SK-N-SH (cell line): ENCODE measurements at regions not wholly inside any gene's neighbourhood (a gene's known extent, or its start where the extent isn't known, plus 50 kb on each side); places are given as distances from the start of the nearest gene placed in this dataset.

ENCODE experiments used
- CTCF ChIA-PET: fragments of 300-600, 350-600 bp; formaldehyde crosslinking; extraction: SDS; loops from one replicate; lab custom pipeline; 2021; lab: Yijun Ruan, JAX
- POLR2A ChIA-PET: fragments of 350-600 bp; sonication (Branson Sonifier 250); formaldehyde crosslinking; extraction: SDS; loops from one replicate; lab custom pipeline; 2020; ENCODE audit warnings: antibody characterized with exemption, inconsistent platforms; lab: Yijun Ruan, JAX
- DNase-seq: peaks from one replicate; pipeline ENCODE4 v3.0.0; 2012
- H2AFZ ChIP-seq: fragments of 200-600 bp; sonication (generic); 2 replicates; pipeline ENCODE4 v1.8.1; 2016; ENCODE audit warnings: antibody characterized with exemption, mild to moderate bottlenecking, low read depth
- H3F3A ChIP-seq: fragments of 200-600 bp; sonication (generic); replicated peaks from 2 replicates; pipeline ENCODE3; 2016; ENCODE audit warnings: antibody characterized with exemption, mild to moderate bottlenecking; ENCODE audit not compliant: insufficient read depth
- H3K27ac ChIP-seq, 2 experiments: fragments of 200-500 bp in 1 of 2; fragments of 200-600 bp in 1 of 2; sonication (Bioruptor generic) in 1 of 2; sonication (generic), shearing (Covaris generic) in 1 of 2; 2 replicates each; pipeline versions ENCODE4 v1.5.1 to v1.6.1; 2014 to 2016; ENCODE audit warnings: low read depth in 2 of 2, inconsistent platforms in 1 of 2, low read length in 1 of 2, mild to moderate bottlenecking in 1 of 2, mixed read lengths in 1 of 2
- H3K27me3 ChIP-seq: fragments of 200-600 bp; sonication (generic), shearing (Covaris generic); 2 replicates; pipeline ENCODE4 v1.6.1; 2016; ENCODE audit warnings: mixed run types; ENCODE audit not compliant: insufficient read depth
- H3K36me3 ChIP-seq, 2 experiments: fragments of 200-500 bp in 1 of 2; fragments of 200-600 bp in 1 of 2; sonication (Bioruptor generic) in 1 of 2; sonication (generic) in 1 of 2; replicated peaks in 1 of 2; 2 replicates each; pipeline versions ENCODE3 to v1.5.1; 2014 to 2016; ENCODE audit warnings: low read length in 1 of 2, mild to moderate bottlenecking in 1 of 2; ENCODE audit not compliant: insufficient read depth in 2 of 2, control insufficient read depth in 1 of 2
- H3K4me1 ChIP-seq, 2 experiments: fragments of 200-500 bp in 1 of 2; fragments of 200-600 bp in 1 of 2; sonication (Bioruptor generic) in 1 of 2; sonication (generic), shearing (Covaris generic) in 1 of 2; 2 replicates each; pipeline versions ENCODE4 v1.5.1 to v1.6.1; 2014 to 2016; ENCODE audit warnings: low read depth in 1 of 2, low read length in 1 of 2, mixed run types in 1 of 2; ENCODE audit not compliant: insufficient read depth in 2 of 2, control insufficient read depth in 1 of 2
- H3K4me2 ChIP-seq: fragments of 200-600 bp; sonication (generic), shearing (Covaris generic); 2 replicates; pipeline ENCODE4 v1.6.1; 2017; ENCODE audit warnings: mixed run types
- H3K4me3 ChIP-seq, 2 experiments: fragments of 200-500 bp in 1 of 2; fragments of 200-600 bp in 1 of 2; sonication (Bioruptor generic) in 1 of 2; sonication (generic), shearing (Covaris generic) in 1 of 2; 2 replicates each; pipeline versions ENCODE4 v1.5.1 to v1.8.1; 2014 to 2016; ENCODE audit warnings: low read depth in 2 of 2, inconsistent platforms in 1 of 2, low read length in 1 of 2, mild to moderate bottlenecking in 1 of 2, mixed read lengths in 1 of 2, moderate library complexity in 1 of 2
- H3K79me2 ChIP-seq: fragments of 200-600 bp; sonication (generic); 2 replicates; pipeline ENCODE4 v1.8.1; 2017; ENCODE audit warnings: mild to moderate bottlenecking; ENCODE audit not compliant: insufficient read depth
- H3K9ac ChIP-seq: fragments of 200-600 bp; sonication (generic); 2 replicates; pipeline ENCODE4 v1.6.1; 2017; ENCODE audit warnings: mixed run types
- H3K9me2 ChIP-seq: fragments of 200-600 bp; sonication (generic); 2 replicates; pipeline ENCODE4 v1.6.1; 2017; ENCODE audit warnings: mixed run types
- H3K9me3 ChIP-seq: fragments of 200-600 bp; sonication (generic); 2 replicates; pipeline ENCODE4 v1.6.1; 2017; ENCODE audit warnings: mixed run types, mild to moderate bottlenecking, moderate library complexity
- H4K20me1 ChIP-seq: fragments of 200-600 bp; sonication (generic); 2 replicates; pipeline ENCODE4 v1.6.1; 2017; ENCODE audit warnings: mild to moderate bottlenecking, mixed run types; ENCODE audit not compliant: insufficient read depth
- ELF1 ChIP-seq: IDR thresholded peaks from 2 replicates; pipeline ENCODE4 v1.4.0; 2012
- EP300 ChIP-seq, 2 experiments: IDR thresholded peaks; 2 replicates each; pipeline versions ENCODE4 v1.4.0 to v1.6.1; 2012; ENCODE audit warnings: borderline replicate concordance in 1 of 2, low read depth in 1 of 2, low read length in 1 of 2
- EZH2phosphoT487 ChIP-seq: fragments of 200-600 bp; sonication (generic); IDR thresholded peaks from 2 replicates; pipeline ENCODE4 v1.6.1; 2017; ENCODE audit warnings: low read depth, mixed run types, mild to moderate bottlenecking, antibody characterized with exemption, moderate library complexity, borderline replicate concordance
- GABPA ChIP-seq: IDR thresholded peaks from 2 replicates; pipeline ENCODE4 v1.4.0; 2012; ENCODE audit warnings: low read depth, mild to moderate bottlenecking
- JUND ChIP-seq: IDR thresholded peaks from 2 replicates; pipeline ENCODE4 v1.4.0; 2012
- MAX ChIP-seq: IDR thresholded peaks from 2 replicates; pipeline ENCODE4 v1.4.0; 2012; ENCODE audit warnings: low read depth
- MEF2A ChIP-seq: IDR thresholded peaks from 2 replicates; pipeline ENCODE4 v1.4.0; 2012; ENCODE audit warnings: low read depth, borderline replicate concordance
- MXI1 ChIP-seq: IDR thresholded peaks from 2 replicates; pipeline ENCODE4 v1.6.1; 2012; ENCODE audit warnings: mild to moderate bottlenecking, low read depth, low read length, improper control_type of control experiment
- NFIC ChIP-seq: IDR thresholded peaks from 2 replicates; pipeline ENCODE4 v1.4.0; 2012; ENCODE audit warnings: borderline replicate concordance
- PBX3 ChIP-seq: IDR thresholded peaks from 2 replicates; pipeline ENCODE4; 2012
- POLR2AphosphoS5 ChIP-seq: IDR thresholded peaks from 2 replicates; pipeline ENCODE4 v1.6.1; 2012; ENCODE audit warnings: low read depth, low read length
- RAD21 ChIP-seq: IDR thresholded peaks from 2 replicates; pipeline ENCODE4 v1.6.1; 2012; ENCODE audit warnings: mild to moderate bottlenecking, low read length
- REST ChIP-seq: IDR thresholded peaks from 2 replicates; pipeline ENCODE4 v1.6.1; 2012; ENCODE audit warnings: mild to moderate bottlenecking, low read depth, low read length, moderate library complexity
- RFX5 ChIP-seq: IDR thresholded peaks from 2 replicates; pipeline ENCODE4 v1.6.1; 2012; ENCODE audit warnings: mild to moderate bottlenecking, improper control_type of control experiment, low read length
- SIN3A ChIP-seq: IDR thresholded peaks from 2 replicates; pipeline ENCODE4 v1.6.1; 2012; ENCODE audit warnings: low read depth, mild to moderate bottlenecking, low read length, moderate library complexity, borderline replicate concordance
- TAF1 ChIP-seq: IDR thresholded peaks from 2 replicates; pipeline ENCODE4 v1.6.1; 2012; ENCODE audit warnings: low read depth, mild to moderate bottlenecking, low read length, moderate library complexity, borderline replicate concordance
- TCF12 ChIP-seq: IDR thresholded peaks from 2 replicates; pipeline ENCODE4 v1.4.0; 2012
- TEAD4 ChIP-seq: IDR thresholded peaks from 2 replicates; pipeline ENCODE4 v1.4.0; 2012; ENCODE audit warnings: mild to moderate bottlenecking, borderline replicate concordance; ENCODE audit not compliant: insufficient read depth
- ZBTB33 ChIP-seq: IDR thresholded peaks from 2 replicates; pipeline ENCODE4 v1.4.0; 2012; ENCODE audit warnings: low read depth, borderline replicate concordance
- WGBS: methylation state at CpG from one replicate; pipeline ENCODE4 v1.1.6; 2017; ENCODE audit warnings: low lambda C conversion rate; 5-methylcytosine and 5-hydroxymethylcytosine counted together

- Histone ChIP-seq H3K9me3 (no peaks in the 10 kb centered on the region), H3K36me3 (no peaks in the 10 kb centered on the region), H3K9ac (no peak overlapping the region), H2AFZ (no peak overlapping the region), H3K4me2 (no peak overlapping the region), H3K27ac (no peak overlapping the region)
- POLR2A ChIA-PET: no interaction called here
- DNase-seq: no peak
- TF ChIP-seq ZBTB33 (no peak), RFX5 (no peak), MEF2A (no peak), SIN3A (no peak), PBX3 (no peak), POLR2AphosphoS5 (no peak), NFIC (no peak), TAF1 (no peak), ELF1 (no peak)
- TF ChIP-seq, all 33 proteins: peak for 0
- Histone ChIP-seq H3K79me2 (no peaks in the 10 kb centered on the region), H3K27me3 (no peaks in the 10 kb centered on the region), H3K4me3 (no peak overlapping the region), H4K20me1 (no peaks in the 10 kb centered on the region), H3K9me2 (no peaks in the 10 kb centered on the region), H3K4me1 (no peaks in the 10 kb centered on the region), H3F3A (no peaks in the 10 kb centered on the region)
- 63% methylated on average over 2 of the region's 2 CpGs for WGBS
- CTCF ChIA-PET: no interaction called here
Measured at GRCh38 chr4:151940291-151940690, 179.5 kb upstream of the GATB start.

- H3K9me2 ChIP-seq: no peaks in the 10 kb centered on the region
- no peak overlapping the region for H3K9ac ChIP-seq
- H3K36me3 ChIP-seq: no peaks in the 10 kb centered on the region
- no peaks in the 10 kb centered on the region for H3F3A ChIP-seq
- H3K9me3 ChIP-seq: no peaks in the 10 kb centered on the region
- no peaks in the 10 kb centered on the region; a peak in 1 of 4 replicates for H3K4me1 ChIP-seq
- TF ChIP-seq EP300 (IDR thresholded peaks at IDR 0.05; ENCODE audit: borderline replicate concordance in 1 of 2, low read depth in 1 of 2, low read length in 1 of 2): no peak
- TF ChIP-seq TAF1: no peak
- no peak for TF ChIP-seq SIN3A
- no peak for TF ChIP-seq REST
- no peak for TF ChIP-seq GABPA
- TF ChIP-seq RAD21: no peak
- TF ChIP-seq POLR2AphosphoS5: no peak
- no peak for TF ChIP-seq EZH2phosphoT487
- TF ChIP-seq MEF2A: no peak
- TF ChIP-seq MAX: no peak
- no peak for TF ChIP-seq TEAD4
- TF ChIP-seq ZBTB33: no peak
- no peak for TF ChIP-seq ELF1
- TF ChIP-seq JUND: no peak
- TF ChIP-seq MXI1: no peak
- no peak for TF ChIP-seq TCF12
- no peaks in the 10 kb centered on the region for H4K20me1 ChIP-seq
- H3K27me3 ChIP-seq: no peaks in the 10 kb centered on the region
- CTCF ChIA-PET: interaction anchor here (0.5 kb wide), 1 partner anchor 71 kb away, joined by 3 read pairs; no protein-coding TSS in a partner anchor
- no peak overlapping the region for H2AFZ ChIP-seq
- DNase-seq: no peak
- no peaks in the 10 kb centered on the region for H3K79me2 ChIP-seq
- H3K27ac ChIP-seq: no peak overlapping the region
- no peak overlapping the region for H3K4me2 ChIP-seq
- H3K4me3 ChIP-seq: no peak overlapping the region
- POLR2A ChIA-PET: no interaction called here
- WGBS: 37% methylated on average over 3 of the region's 3 CpGs
Measured at GRCh38 chr4:151939670-151940069, 178.9 kb upstream of the GATB start.
